ENCODE measurements at regions not wholly inside any gene's neighbourhood (a gene's known extent, or its start where the extent isn't known, plus 50 kb on each side); places are given as distances from the start of the nearest gene placed in this dataset.

DNA sequence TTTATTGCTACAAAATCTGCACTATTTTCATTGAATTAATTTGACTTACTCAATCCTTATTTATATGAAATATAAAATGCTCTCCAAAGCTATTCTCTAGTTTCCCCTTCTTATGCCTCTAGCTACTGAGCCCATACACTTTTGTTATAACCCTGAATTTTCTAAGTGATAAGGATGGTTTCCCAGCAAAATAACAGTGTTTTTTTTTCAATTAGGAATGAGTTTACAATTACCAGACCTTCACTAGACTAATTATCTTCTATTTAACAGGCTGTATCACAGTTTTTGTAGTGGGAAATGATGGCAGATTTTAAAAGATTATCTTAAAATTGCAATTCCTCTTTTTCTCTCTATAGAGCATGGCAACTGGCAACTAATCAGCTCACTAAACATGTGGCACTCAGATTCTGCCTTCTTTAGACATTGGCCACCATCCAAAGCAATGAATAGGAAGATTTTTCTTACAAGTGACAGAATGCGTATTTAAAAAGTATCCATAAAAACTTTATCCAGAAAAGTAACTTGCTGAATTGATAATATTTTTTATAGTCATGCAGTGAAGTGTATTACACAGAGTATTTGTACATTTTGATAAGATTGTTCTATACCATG, 585.7 kb upstream of the ZNF608 start:
- no peak for TF ChIP-seq SP1 (IDR thresholded peaks at IDR 0.05)
- TF ChIP-seq HNF4G (IDR thresholded peaks at IDR 0.05), result no peak
- TF ChIP-seq, protein P1, sequence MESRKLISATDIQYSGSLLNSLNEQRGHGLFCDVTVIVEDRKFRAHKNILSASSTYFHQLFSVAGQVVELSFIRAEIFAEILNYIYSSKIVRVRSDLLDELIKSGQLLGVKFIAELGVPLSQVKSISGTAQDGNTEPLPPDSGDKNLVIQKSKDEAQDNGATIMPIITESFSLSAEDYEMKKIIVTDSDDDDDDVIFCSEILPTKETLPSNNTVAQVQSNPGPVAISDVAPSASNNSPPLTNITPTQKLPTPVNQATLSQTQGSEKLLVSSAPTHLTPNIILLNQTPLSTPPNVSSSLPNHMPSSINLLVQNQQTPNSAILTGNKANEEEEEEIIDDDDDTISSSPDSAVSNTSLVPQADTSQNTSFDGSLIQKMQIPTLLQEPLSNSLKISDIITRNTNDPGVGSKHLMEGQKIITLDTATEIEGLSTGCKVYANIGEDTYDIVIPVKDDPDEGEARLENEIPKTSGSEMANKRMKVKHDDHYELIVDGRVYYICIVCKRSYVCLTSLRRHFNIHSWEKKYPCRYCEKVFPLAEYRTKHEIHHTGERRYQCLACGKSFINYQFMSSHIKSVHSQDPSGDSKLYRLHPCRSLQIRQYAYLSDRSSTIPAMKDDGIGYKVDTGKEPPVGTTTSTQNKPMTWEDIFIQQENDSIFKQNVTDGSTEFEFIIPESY (IDR thresholded peaks at IDR 0.05), result no peak
- no peak for TF ChIP-seq FOXA2 (IDR thresholded peaks at IDR 0.05)
- no peak for TF ChIP-seq FOXA1 (IDR thresholded peaks at IDR 0.05)
- 86% methylated on average over 1 of the region's 1 CpG for WGBS

GRCh38 chr5:125333416-125333815, 587.0 kb upstream of the ZNF608 start:
- no peaks in the 10 kb centered on the region for H3K9me3 ChIP-seq (ENCODE audit: control insufficient read depth in 4 of 4, low read length in 3 of 4)
- H3K27me3 ChIP-seq (ENCODE audit: control insufficient read depth in 4 of 4, insufficient read depth in 4 of 4, low read length in 3 of 4), result no peaks in the 10 kb centered on the region
- H3K4me1 ChIP-seq (ENCODE audit: control insufficient read depth in 4 of 4, insufficient read depth in 4 of 4, low read length in 3 of 4), result no peaks in the 10 kb centered on the region
- H3K27ac ChIP-seq (ENCODE audit: low read depth in 1 of 2, low read length in 2 of 2), result no peak overlapping the region
- no peak overlapping the region for H3K4me3 ChIP-seq (ENCODE audit: low read depth in 1 of 3, low read length in 3 of 3)
- no peaks in the 10 kb centered on the region for H3K36me3 ChIP-seq (ENCODE audit: control insufficient read depth in 4 of 4, insufficient read depth in 3 of 4, low read depth in 1 of 4, low read length in 3 of 4)
- 68% methylated on average over 2 of the region's 2 CpGs for WGBS
- DNase-seq (ENCODE audit: low spot score), result no peak
- H3K9ac ChIP-seq (ENCODE audit: low read depth in 1 of 2, low read length in 2 of 2), result no peak overlapping the region
- TF ChIP-seq SP1 (IDR thresholded peaks at IDR 0.05), result no peak
- TF ChIP-seq, protein P1 (IDR thresholded peaks at IDR 0.05), result no peak
- no peak for TF ChIP-seq EGR1 (IDR thresholded peaks at IDR 0.05; ENCODE audit: low read depth in 2 of 2)
- no peak for TF ChIP-seq REST (IDR thresholded peaks at IDR 0.05)
- no peak for TF ChIP-seq TAF1 (conservative IDR thresholded peaks at IDR 0.05)
- no peak for TF ChIP-seq YY1 (IDR thresholded peaks at IDR 0.05)
- no peak for TF ChIP-seq HNF4A (conservative IDR thresholded peaks at IDR 0.05)
- TF ChIP-seq RXRA (IDR thresholded peaks at IDR 0.05), result no peak
- no peak for TF ChIP-seq GABPA (IDR thresholded peaks at IDR 0.05 in 1 of 2, conservative IDR thresholded peaks at IDR 0.05 in 1 of 2)
- TF ChIP-seq, protein P2, sequence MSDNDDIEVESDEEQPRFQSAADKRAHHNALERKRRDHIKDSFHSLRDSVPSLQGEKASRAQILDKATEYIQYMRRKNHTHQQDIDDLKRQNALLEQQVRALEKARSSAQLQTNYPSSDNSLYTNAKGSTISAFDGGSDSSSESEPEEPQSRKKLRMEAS (IDR thresholded peaks at IDR 0.05), result no peak
- TF ChIP-seq, protein P3, sequence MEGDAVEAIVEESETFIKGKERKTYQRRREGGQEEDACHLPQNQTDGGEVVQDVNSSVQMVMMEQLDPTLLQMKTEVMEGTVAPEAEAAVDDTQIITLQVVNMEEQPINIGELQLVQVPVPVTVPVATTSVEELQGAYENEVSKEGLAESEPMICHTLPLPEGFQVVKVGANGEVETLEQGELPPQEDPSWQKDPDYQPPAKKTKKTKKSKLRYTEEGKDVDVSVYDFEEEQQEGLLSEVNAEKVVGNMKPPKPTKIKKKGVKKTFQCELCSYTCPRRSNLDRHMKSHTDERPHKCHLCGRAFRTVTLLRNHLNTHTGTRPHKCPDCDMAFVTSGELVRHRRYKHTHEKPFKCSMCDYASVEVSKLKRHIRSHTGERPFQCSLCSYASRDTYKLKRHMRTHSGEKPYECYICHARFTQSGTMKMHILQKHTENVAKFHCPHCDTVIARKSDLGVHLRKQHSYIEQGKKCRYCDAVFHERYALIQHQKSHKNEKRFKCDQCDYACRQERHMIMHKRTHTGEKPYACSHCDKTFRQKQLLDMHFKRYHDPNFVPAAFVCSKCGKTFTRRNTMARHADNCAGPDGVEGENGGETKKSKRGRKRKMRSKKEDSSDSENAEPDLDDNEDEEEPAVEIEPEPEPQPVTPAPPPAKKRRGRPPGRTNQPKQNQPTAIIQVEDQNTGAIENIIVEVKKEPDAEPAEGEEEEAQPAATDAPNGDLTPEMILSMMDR (IDR thresholded peaks at IDR 0.05; ENCODE audit: low read depth, low read length, missing input control), result no peak
- TF ChIP-seq, protein P4, sequence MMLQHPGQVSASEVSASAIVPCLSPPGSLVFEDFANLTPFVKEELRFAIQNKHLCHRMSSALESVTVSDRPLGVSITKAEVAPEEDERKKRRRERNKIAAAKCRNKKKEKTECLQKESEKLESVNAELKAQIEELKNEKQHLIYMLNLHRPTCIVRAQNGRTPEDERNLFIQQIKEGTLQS (IDR thresholded peaks at IDR 0.05), result no peak
- no peak for TF ChIP-seq FOXA2 (IDR thresholded peaks at IDR 0.05)
- no peak for TF ChIP-seq JUND (IDR thresholded peaks at IDR 0.05)

More for the DNA sequence above, 585.7 kb upstream of the ZNF608 start:
- DNase-seq (ENCODE audit: low spot score), result no peak
- Histone ChIP-seq H3K36me3 (ENCODE audit: control insufficient read depth in 4 of 4, insufficient read depth in 3 of 4, low read depth in 1 of 4, low read length in 3 of 4) (no peaks in the 10 kb centered on the region), H3K27me3 (ENCODE audit: control insufficient read depth in 4 of 4, insufficient read depth in 4 of 4, low read length in 3 of 4) (no peaks in the 10 kb centered on the region), H3K4me1 (ENCODE audit: control insufficient read depth in 4 of 4, insufficient read depth in 4 of 4, low read length in 3 of 4) (no peaks in the 10 kb centered on the region), H3K4me3 (ENCODE audit: low read depth in 1 of 3, low read length in 3 of 3) (no peak overlapping the region), H3K9ac (ENCODE audit: low read depth in 1 of 2, low read length in 2 of 2) (no peak overlapping the region), H3K9me3 (ENCODE audit: control insufficient read depth in 4 of 4, low read length in 3 of 4) (no peaks in the 10 kb centered on the region), H3K27ac (ENCODE audit: low read depth in 1 of 2, low read length in 2 of 2) (no peak overlapping the region)

All from liver (tissue), 8 donors.